ENCODE measurements at regions not wholly inside any gene's neighbourhood (a gene's known extent, or its start where the extent isn't known, plus 50 kb on each side); places are given as distances from the start of the nearest gene placed in this dataset.
A peak's percentile ranks its signal among the peaks of the same experiment; 100 is the strongest.

DNA sequence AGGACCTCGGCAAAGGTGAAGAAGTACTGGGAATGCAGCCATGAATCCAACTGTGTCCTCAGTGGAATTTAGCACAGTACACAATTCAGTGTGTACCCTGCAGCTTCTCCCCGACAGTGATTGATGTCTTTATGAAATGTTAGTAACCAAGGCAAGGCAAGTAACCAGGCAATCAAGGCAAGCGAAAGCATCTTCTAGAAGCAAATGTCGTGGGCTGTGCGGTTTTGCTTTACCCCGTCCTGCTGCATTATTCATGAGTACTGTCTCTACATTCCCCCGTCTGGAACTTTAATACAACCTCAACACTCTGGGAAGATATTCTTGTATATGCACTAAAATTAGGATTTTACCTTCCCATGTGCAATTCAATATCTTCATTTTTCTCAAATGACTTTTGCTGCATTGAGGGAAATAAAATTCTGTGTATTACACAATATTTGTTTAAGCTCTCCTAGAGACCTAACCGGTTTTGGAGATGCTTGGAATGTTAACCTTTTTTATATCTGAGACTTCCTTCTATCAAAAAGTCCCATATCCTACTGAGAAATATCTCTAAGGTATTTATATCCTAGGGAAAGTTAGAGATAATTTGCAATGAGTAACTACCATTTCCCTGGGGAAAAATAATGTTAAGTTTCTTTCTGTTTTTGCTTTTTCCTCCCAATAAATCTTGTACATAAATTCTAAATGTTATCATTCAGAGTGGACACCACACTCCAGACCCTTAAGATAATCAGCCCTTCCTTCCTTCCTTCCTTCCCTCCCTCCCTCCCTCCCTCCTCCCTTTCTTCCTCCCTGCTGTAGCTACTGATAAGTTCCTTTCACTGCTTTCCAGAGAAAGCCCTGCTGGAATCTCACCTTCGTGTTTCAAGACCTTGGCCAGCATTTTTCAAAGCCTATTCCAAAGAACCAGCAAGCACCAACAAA is 51.9 kb upstream of the ADORA2B start:
- H3K4me3 ChIP-seq (ENCODE audit: low read depth, poor library complexity, severe bottlenecking), result no peak overlapping the region
- intact Hi-C loops (cut with DNase I; ENCODE audit: low total_unique reads), result no loop called here
- DNase-seq (ENCODE audit: low spot score in 2 of 2), result peak in 1 of 2 donors; percentile 39
- TF ChIP-seq, protein P1, sequence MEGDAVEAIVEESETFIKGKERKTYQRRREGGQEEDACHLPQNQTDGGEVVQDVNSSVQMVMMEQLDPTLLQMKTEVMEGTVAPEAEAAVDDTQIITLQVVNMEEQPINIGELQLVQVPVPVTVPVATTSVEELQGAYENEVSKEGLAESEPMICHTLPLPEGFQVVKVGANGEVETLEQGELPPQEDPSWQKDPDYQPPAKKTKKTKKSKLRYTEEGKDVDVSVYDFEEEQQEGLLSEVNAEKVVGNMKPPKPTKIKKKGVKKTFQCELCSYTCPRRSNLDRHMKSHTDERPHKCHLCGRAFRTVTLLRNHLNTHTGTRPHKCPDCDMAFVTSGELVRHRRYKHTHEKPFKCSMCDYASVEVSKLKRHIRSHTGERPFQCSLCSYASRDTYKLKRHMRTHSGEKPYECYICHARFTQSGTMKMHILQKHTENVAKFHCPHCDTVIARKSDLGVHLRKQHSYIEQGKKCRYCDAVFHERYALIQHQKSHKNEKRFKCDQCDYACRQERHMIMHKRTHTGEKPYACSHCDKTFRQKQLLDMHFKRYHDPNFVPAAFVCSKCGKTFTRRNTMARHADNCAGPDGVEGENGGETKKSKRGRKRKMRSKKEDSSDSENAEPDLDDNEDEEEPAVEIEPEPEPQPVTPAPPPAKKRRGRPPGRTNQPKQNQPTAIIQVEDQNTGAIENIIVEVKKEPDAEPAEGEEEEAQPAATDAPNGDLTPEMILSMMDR (IDR thresholded peaks at IDR 0.05), result no peak
- 54 to 57% methylated on average over 9 of the region's 9 CpGs for WGBS, 2 donors

DNA sequence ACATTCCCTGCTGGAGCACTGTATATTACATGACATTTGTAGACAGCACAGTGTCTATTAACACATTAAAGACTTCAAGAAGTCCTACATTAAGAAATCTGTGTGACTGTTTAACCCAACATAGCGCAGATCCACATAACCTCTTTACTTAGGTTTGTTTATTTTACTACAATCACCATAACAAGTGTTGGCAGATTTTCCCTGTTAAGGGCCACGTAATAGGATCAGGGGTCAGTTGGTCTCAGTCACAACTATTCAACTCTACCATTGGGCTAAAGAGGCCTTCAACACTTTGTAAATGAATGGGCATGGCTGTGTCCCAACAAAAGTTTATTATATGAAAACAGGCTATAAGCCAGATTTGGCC is 51.3 kb upstream of the ADORA2B start:
- H3K4me3 ChIP-seq (ENCODE audit: low read depth, poor library complexity, severe bottlenecking), result no peak overlapping the region
- WGBS, 2 donors, result 75 to 85% methylated on average over 2 of the region's 2 CpGs

DNA sequence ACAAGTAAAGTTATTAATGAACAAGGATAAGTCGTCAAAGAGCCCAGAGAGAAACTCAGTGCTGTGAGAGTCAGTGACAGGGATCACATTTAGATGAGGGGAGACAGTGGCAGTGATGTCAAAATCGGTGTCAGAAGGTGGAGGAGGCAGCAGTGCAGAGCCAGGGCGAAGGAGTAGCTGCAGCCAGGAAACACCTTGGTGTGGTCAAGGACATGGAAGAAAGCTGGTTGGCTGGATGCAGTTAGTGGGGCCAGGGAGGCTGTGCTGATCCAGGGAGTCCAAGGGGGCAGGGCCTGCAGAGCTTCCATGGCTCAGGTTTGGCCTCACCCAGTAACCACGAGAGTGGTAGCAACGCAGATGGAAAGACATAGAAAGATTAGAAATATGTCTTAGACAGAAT is 50.7 kb upstream of the ADORA2B start:
- intact Hi-C loops (cut with DNase I; ENCODE audit: low total_unique reads), result no loop called here
- WGBS, 2 donors, result 83 to 85% methylated on average over 5 of the region's 5 CpGs
- no peak overlapping the region for H3K4me3 ChIP-seq (ENCODE audit: low read depth, poor library complexity, severe bottlenecking)
- peak in 1 of 2 donors; percentile 31 for DNase-seq (ENCODE audit: low spot score in 2 of 2)
- TF ChIP-seq, protein P1 (IDR thresholded peaks at IDR 0.05), result no peak
- TF ChIP-seq POLR2A (IDR thresholded peaks at IDR 0.05), result no peak

More for the DNA sequence above, 51.3 kb upstream of the ADORA2B start:
- DNase-seq (ENCODE audit: low spot score in 2 of 2), result no peak
- no peak for TF ChIP-seq POLR2A (IDR thresholded peaks at IDR 0.05)
- TF ChIP-seq, protein P1 (IDR thresholded peaks at IDR 0.05), result no peak
- intact Hi-C loops (cut with DNase I; ENCODE audit: low total_unique reads), result no loop called here

DNA sequence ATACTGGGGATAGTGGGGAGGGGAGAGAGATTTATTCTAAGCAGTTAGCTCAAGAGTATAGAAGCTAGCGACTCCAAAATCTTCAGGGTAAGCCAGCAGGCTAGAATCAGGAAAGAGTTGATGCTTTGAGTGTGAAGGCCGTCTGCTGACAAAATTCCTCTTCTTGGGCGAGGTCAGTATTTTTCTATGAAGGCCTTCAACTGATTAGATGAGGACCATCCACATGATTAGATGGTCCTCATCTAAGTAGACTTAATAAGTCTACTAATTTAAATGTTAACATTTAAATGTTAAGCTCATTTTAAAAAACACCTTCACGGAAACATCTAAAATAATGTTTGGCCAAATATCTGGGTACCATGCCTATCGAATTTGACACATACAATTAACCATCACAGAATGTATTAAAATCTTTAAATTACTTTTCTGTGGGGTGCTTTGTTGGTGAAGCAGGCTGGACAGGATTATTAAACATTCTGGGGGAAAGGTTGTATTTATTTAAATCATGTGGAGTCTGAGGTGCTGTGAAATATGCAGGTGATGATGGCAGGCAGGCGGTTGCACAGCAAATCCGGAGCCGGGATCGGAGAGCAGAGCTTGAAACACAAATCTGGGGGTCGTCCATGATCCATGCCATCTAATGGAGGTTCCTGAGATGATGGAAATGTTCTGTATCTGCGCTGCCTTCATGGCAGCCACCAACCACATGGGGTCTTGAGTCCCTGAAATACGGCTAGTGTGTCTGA is 49.8 kb upstream of the ADORA2B start:
- intact Hi-C loops (cut with DNase I; ENCODE audit: low total_unique reads), result no loop called here
- WGBS, 2 donors, result 91 to 93% methylated on average over 12 of the region's 12 CpGs
- TF ChIP-seq, protein P1 (IDR thresholded peaks at IDR 0.05), result no peak
- TF ChIP-seq POLR2A (IDR thresholded peaks at IDR 0.05), result no peak
- no peak overlapping the region for H3K4me3 ChIP-seq (ENCODE audit: low read depth, poor library complexity, severe bottlenecking)
- no peak for DNase-seq (ENCODE audit: low spot score in 2 of 2)

Measured in lower leg skin (tissue), 4 donors.